ENCODE measurements at regions not wholly inside any gene's neighbourhood (a gene's known extent, or its start where the extent isn't known, plus 50 kb on each side); places are given as distances from the start of the nearest gene placed in this dataset.

GRCh38 chr5:6823996-6824395 lies 110.8 kb downstream of the TENT4A start:
- TF ChIP-seq, protein P1, sequence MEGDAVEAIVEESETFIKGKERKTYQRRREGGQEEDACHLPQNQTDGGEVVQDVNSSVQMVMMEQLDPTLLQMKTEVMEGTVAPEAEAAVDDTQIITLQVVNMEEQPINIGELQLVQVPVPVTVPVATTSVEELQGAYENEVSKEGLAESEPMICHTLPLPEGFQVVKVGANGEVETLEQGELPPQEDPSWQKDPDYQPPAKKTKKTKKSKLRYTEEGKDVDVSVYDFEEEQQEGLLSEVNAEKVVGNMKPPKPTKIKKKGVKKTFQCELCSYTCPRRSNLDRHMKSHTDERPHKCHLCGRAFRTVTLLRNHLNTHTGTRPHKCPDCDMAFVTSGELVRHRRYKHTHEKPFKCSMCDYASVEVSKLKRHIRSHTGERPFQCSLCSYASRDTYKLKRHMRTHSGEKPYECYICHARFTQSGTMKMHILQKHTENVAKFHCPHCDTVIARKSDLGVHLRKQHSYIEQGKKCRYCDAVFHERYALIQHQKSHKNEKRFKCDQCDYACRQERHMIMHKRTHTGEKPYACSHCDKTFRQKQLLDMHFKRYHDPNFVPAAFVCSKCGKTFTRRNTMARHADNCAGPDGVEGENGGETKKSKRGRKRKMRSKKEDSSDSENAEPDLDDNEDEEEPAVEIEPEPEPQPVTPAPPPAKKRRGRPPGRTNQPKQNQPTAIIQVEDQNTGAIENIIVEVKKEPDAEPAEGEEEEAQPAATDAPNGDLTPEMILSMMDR (conservative IDR thresholded peaks at IDR 0.05; ENCODE audit: low read length): no peak
- no peak for TF ChIP-seq EZH2phosphoT487 (IDR thresholded peaks at IDR 0.05; ENCODE audit: borderline replicate concordance, low read depth, low read length)
